ENCODE measurements at regions not wholly inside any gene's neighbourhood (a gene's known extent, or its start where the extent isn't known, plus 50 kb on each side); places are given as distances from the start of the nearest gene placed in this dataset.

- no peaks in the 10 kb centered on the region for H3K4me1 ChIP-seq (ENCODE audit: control insufficient read depth in 1 of 2, insufficient read depth in 2 of 2, low read length in 2 of 2)
- H3K27me3 ChIP-seq (ENCODE audit: insufficient read depth, low read length) = no peaks in the 10 kb centered on the region
- no peak for TF ChIP-seq ATF3 (IDR thresholded peaks at IDR 0.05)
- TF ChIP-seq EZH2 (IDR thresholded peaks at IDR 0.05) = no peak
- no peak for TF ChIP-seq CEBPB (IDR thresholded peaks at IDR 0.05; ENCODE audit: low read depth)
- no peak for TF ChIP-seq REST (IDR thresholded peaks at IDR 0.05; ENCODE audit: low read depth)
- TF ChIP-seq SP1 (IDR thresholded peaks at IDR 0.05; ENCODE audit: low read depth) = no peak
- TF ChIP-seq CTCF (IDR thresholded peaks at IDR 0.05 in 2 of 3, conservative IDR thresholded peaks at IDR 0.05 in 1 of 3; ENCODE audit: borderline replicate concordance in 1 of 3, insufficient read depth in 1 of 3, low read depth in 2 of 3, low read length in 2 of 3) = no peak
- no peak for TF ChIP-seq JUND (IDR thresholded peaks at IDR 0.05)
- no peak for TF ChIP-seq CBX3 (IDR thresholded peaks at IDR 0.05; ENCODE audit: low read depth)
- H2AFZ ChIP-seq (ENCODE audit: low read depth, low read length, poor library complexity, severe bottlenecking) = no peak overlapping the region
- no peak overlapping the region for H3K4me2 ChIP-seq (ENCODE audit: low read length)
- H4K20me1 ChIP-seq (ENCODE audit: insufficient read depth) = no peaks in the 10 kb centered on the region
- H3K79me2 ChIP-seq (ENCODE audit: insufficient read depth, low read length) = no peaks in the 10 kb centered on the region
- no peaks in the 10 kb centered on the region for H3K36me3 ChIP-seq (ENCODE audit: control insufficient read depth in 1 of 2, insufficient read depth in 2 of 2, low read length in 2 of 2)
- intact Hi-C loops (cut with micrococcal nuclease) = no loop called here
- peaks cover 0 to 11% of the 10 kb centered on the region in 2 experiments; a peak in 2 of 4 replicates for H3K9me3 ChIP-seq (ENCODE audit: control insufficient read depth in 1 of 2, insufficient read depth in 1 of 2, low read depth in 1 of 2, low read length in 2 of 2)
- ATAC-seq = no peak
- DNase-seq (ENCODE audit: low read depth, low spot score) = no peak
- CTCF ChIA-PET = no interaction called here
- H3K27ac ChIP-seq (ENCODE audit: low read depth, low read length) = no peak overlapping the region
- H3K4me3 ChIP-seq (replicated peaks in 1 of 2; ENCODE audit: low read depth in 1 of 2, low read length in 2 of 2) = no peak overlapping the region
- no peaks in the 10 kb centered on the region for H3K9me2 ChIP-seq (ENCODE audit: insufficient read depth)
- RAD21 ChIA-PET (ENCODE audit: low non-redundant PET in 1 of 2, low total read pairs in 2 of 2, uncharacterized antibody in 2 of 2, unreplicated experiment in 2 of 2) = no interaction called here
- POLR2A ChIA-PET = no interaction called here
- BruUV-seq (replicated peaks) = no TSS peak
- no peak overlapping the region for H3K9ac ChIP-seq (ENCODE audit: low read length)
Observed at GRCh38 chr6:95266537-95267258, 310.6 kb upstream of the MANEA start.
